ENCODE measurements at regions not wholly inside any gene's neighbourhood (a gene's known extent, or its start where the extent isn't known, plus 50 kb on each side); places are given as distances from the start of the nearest gene placed in this dataset.

DNA sequence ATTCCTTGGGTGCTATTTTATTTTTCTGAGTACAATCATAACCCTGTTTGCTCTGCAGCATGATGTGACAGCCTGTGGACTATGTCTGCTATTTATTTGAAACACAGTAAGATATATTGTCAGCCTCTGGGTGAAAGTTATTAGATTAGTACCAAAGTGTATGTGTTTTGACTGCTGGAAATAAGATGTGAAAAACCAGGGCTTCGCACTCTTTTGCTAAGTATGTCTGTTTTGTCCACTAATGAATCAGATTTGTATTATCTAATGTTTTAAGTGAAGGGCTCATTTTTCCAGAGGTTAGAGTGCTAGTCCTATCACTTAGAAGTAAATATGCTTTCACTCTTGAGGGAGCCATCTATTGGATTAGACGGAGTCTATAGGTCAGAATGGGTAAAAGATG, 569.8 kb upstream of the FZD8 start (continued):
- TF ChIP-seq BCL11A (IDR thresholded peaks at IDR 0.05; ENCODE audit: low read depth in 2 of 2, low read length in 2 of 2) (no peak), JUND (IDR thresholded peaks at IDR 0.05; ENCODE audit: low read length) (no peak), SIN3A (conservative IDR thresholded peaks at IDR 0.05 in 1 of 2, IDR thresholded peaks at IDR 0.05 in 1 of 2; ENCODE audit: low read depth in 1 of 2, low read length in 2 of 2) (no peak), JUN (IDR thresholded peaks at IDR 0.05; ENCODE audit: low read depth, low read length) (no peak)
